NB4 (cell line): ENCODE measurements at regions not wholly inside any gene's neighbourhood (a gene's known extent, or its start where the extent isn't known, plus 50 kb on each side); places are given as distances from the start of the nearest gene placed in this dataset.

Experiments
- POLR2A ChIP-seq: IDR thresholded peaks from 2 replicates; pipeline ENCODE4 v1.6.1; 2011; ENCODE audit warnings: mild to moderate bottlenecking; ENCODE audit not compliant: insufficient read length; ENCODE audit errors: extremely low read depth
- TF ChIP-seq, protein P1 (sequence below): IDR thresholded peaks from one replicate; pipeline ENCODE4 v1.5.1; 2012; ENCODE audit warnings: low read depth, low read length

DNA sequence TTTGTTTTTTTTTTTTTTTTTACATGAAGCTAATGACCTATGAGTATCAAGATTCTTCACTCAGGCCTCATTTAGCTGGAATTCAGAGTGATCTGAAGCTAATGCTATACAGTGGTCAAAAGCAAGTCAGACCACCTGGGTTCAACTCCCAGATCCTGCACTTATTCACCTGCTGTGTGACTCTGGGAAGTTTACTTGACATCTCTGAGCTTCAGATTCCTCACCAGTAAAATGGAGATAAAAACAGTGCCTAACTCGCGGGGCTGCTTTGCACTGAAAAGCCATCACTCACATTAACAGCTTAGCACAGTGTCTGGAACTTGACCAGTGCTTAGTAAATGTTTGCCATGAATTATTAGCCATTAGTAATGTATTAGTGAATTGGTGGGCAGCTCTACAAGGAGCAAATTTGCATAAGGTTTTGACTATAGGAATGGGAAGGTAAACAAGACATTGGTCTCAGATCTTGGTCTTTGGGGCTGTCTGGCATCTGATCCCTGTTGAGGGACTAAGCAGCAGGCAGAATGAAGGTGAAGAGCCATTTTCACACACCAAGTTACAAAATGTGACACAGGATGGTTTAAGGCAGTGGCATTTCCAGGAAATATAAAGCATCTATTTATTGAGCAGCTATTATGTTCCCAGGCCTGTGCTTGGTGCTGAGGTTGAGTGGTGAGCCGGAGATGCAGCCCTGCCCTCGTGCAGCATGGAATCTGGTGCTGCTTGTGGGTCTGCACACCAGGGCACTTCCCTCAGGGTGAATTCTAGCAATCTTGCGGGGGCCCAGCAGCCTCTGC lies 291.3 kb downstream of the RRAGC start:
- TF ChIP-seq, protein P1, sequence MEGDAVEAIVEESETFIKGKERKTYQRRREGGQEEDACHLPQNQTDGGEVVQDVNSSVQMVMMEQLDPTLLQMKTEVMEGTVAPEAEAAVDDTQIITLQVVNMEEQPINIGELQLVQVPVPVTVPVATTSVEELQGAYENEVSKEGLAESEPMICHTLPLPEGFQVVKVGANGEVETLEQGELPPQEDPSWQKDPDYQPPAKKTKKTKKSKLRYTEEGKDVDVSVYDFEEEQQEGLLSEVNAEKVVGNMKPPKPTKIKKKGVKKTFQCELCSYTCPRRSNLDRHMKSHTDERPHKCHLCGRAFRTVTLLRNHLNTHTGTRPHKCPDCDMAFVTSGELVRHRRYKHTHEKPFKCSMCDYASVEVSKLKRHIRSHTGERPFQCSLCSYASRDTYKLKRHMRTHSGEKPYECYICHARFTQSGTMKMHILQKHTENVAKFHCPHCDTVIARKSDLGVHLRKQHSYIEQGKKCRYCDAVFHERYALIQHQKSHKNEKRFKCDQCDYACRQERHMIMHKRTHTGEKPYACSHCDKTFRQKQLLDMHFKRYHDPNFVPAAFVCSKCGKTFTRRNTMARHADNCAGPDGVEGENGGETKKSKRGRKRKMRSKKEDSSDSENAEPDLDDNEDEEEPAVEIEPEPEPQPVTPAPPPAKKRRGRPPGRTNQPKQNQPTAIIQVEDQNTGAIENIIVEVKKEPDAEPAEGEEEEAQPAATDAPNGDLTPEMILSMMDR: no peak
- no peak for TF ChIP-seq POLR2A
